KMS-11 (cell line): ENCODE measurements at regions not wholly inside any gene's neighbourhood (a gene's known extent, or its start where the extent isn't known, plus 50 kb on each side); places are given as distances from the start of the nearest gene placed in this dataset.

Experiments
- H2AFZ ChIP-seq: fragments of 200-600 bp; sonication (generic); 2 replicates; pipeline ENCODE4 v1.6.1; 2016; ENCODE audit warnings: antibody characterized with exemption, mixed run types, low read depth
- H3K27ac ChIP-seq: fragments of 200-600 bp; sonication (generic); 2 replicates; pipeline ENCODE4 v1.6.1; 2016; ENCODE audit warnings: mild to moderate bottlenecking, mixed run types
- H3K27me3 ChIP-seq: fragments of 200-600 bp; sonication (generic); 2 replicates; pipeline ENCODE4 v1.6.1; 2017; ENCODE audit warnings: mild to moderate bottlenecking, low read depth, mixed run types, moderate library complexity; ENCODE audit not compliant: insufficient read depth
- H3K36me3 ChIP-seq: fragments of 200-600 bp; sonication (generic); 2 replicates; pipeline ENCODE4 v1.6.1; 2017; ENCODE audit warnings: mild to moderate bottlenecking, mixed run types; ENCODE audit not compliant: insufficient read depth
- H3K4me1 ChIP-seq: fragments of 200-600 bp; sonication (generic); 2 replicates; pipeline ENCODE4 v1.6.1; 2016; ENCODE audit warnings: mild to moderate bottlenecking, low read depth, mixed run types; ENCODE audit not compliant: poor library complexity, severe bottlenecking
- H3K4me2 ChIP-seq: fragments of 200-600 bp; sonication (generic); 2 replicates; pipeline ENCODE4 v1.7.0; 2016; ENCODE audit warnings: mild to moderate bottlenecking, mixed run types
- H3K4me3 ChIP-seq: fragments of 200-600 bp; sonication (generic); IDR thresholded peaks from 2 replicates; pipeline ENCODE4 v1.6.1; 2017; ENCODE audit warnings: low read depth, low read length, mixed read lengths; ENCODE audit not compliant: insufficient read depth
- H3K79me2 ChIP-seq: fragments of 200-600 bp; sonication (generic); 2 replicates; pipeline ENCODE4 v1.6.1; 2016; ENCODE audit warnings: low read depth, mixed run types; ENCODE audit not compliant: insufficient read depth
- H3K9ac ChIP-seq: fragments of 200-600 bp; sonication (generic); 2 replicates; pipeline ENCODE4 v1.6.1; 2016; ENCODE audit warnings: mild to moderate bottlenecking, mixed run types
- H4K20me1 ChIP-seq: fragments of 200-600 bp; sonication (generic); 2 replicates; pipeline ENCODE4 v1.6.1; 2016; ENCODE audit warnings: mild to moderate bottlenecking, mixed run types; ENCODE audit not compliant: insufficient read depth
- CTCF ChIP-seq: fragments of 200-600 bp; sonication (generic); conservative IDR thresholded peaks from 2 replicates; pipeline ENCODE4 v1.6.1; 2017; ENCODE audit warnings: low read depth, mild to moderate bottlenecking, antibody characterized with exemption, low read length, moderate library complexity, mixed read lengths

DNA sequence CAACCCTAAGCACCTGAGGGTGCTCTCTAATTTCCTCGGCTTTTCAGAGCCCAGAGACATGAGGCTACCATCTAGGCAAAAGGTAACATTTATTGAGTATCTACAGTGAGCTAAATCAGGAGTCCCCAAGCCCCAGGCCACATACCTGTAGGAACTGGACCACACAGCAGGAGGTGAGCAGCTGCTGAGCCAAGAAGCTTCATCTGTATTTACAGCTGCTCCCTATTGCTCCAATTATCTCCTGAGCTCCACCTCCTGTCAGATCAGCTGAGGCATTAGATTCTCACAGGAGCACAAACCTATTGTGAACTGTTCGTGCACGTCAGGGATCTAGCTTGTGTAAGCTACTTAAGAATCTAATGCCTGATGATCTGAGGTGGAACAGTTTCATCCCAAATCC is 70.2 kb downstream of the RND3 start:
- H3K4me3 ChIP-seq, result no peak overlapping the region
- H3K79me2 ChIP-seq, result no peaks in the 10 kb centered on the region
- no peak overlapping the region for H3K4me2 ChIP-seq
- H3K9ac ChIP-seq, result no peak overlapping the region
- H3K27me3 ChIP-seq, result no peaks in the 10 kb centered on the region
- no peaks in the 10 kb centered on the region for H3K4me1 ChIP-seq
- no peak overlapping the region for H3K27ac ChIP-seq
- H2AFZ ChIP-seq, result no peak overlapping the region
- H3K36me3 ChIP-seq, result no peaks in the 10 kb centered on the region
- TF ChIP-seq CTCF, result no peak
- no peaks in the 10 kb centered on the region for H4K20me1 ChIP-seq

- no peaks in the 10 kb centered on the region for H3K4me1 ChIP-seq
- H3K4me3 ChIP-seq, result no peak overlapping the region
- H3K4me2 ChIP-seq, result no peak overlapping the region
- H3K27me3 ChIP-seq, result no peaks in the 10 kb centered on the region
- no peak overlapping the region for H3K27ac ChIP-seq
- no peak overlapping the region for H3K9ac ChIP-seq
- H4K20me1 ChIP-seq, result no peaks in the 10 kb centered on the region
- no peak overlapping the region for H2AFZ ChIP-seq
- no peak for TF ChIP-seq CTCF
- H3K79me2 ChIP-seq, result no peaks in the 10 kb centered on the region
- no peaks in the 10 kb centered on the region for H3K36me3 ChIP-seq
Observed at GRCh38 chr2:150415022-150415421, 72.4 kb downstream of the RND3 start.

- Histone ChIP-seq H3K36me3 (no peaks in the 10 kb centered on the region), H3K79me2 (no peaks in the 10 kb centered on the region), H2AFZ (no peak overlapping the region), H3K4me3 (no peak overlapping the region), H4K20me1 (no peaks in the 10 kb centered on the region), H3K4me1 (no peaks in the 10 kb centered on the region), H3K4me2 (no peak overlapping the region), H3K27ac (no peak overlapping the region), H3K9ac (no peak overlapping the region), H3K27me3 (no peaks in the 10 kb centered on the region)
- no peak for TF ChIP-seq CTCF
Observed at GRCh38 chr2:150413910-150414309, 73.6 kb downstream of the RND3 start.

DNA sequence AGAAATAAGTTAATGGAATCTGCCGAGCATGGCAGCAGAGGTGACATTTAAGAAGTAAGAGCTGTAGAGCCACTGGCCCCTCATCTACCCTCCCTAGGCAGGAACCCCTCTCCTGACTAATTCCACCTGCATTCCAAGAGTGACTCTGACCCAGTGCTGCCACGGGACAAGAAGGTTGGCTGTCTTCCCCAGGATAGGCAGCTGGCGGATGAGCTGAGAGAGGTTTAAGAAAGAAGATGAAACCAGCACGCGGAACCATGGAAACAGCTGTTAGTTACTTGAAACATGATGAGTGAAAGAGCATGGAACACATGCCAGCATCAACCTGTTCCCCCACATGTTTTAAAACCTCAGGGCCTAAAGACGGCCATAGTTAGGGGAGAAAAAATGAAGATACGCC is 74.1 kb downstream of the RND3 start:
- Histone ChIP-seq H2AFZ (no peak overlapping the region), H3K27me3 (no peaks in the 10 kb centered on the region), H3K27ac (no peak overlapping the region), H3K4me3 (no peak overlapping the region), H3K4me1 (no peaks in the 10 kb centered on the region), H3K79me2 (no peaks in the 10 kb centered on the region), H3K4me2 (no peak overlapping the region), H3K36me3 (no peaks in the 10 kb centered on the region), H4K20me1 (no peaks in the 10 kb centered on the region), H3K9ac (no peak overlapping the region)
- TF ChIP-seq CTCF, result no peak

- Histone ChIP-seq H3K27me3 (no peaks in the 10 kb centered on the region), H2AFZ (no peak overlapping the region), H3K9ac (no peak overlapping the region), H3K4me2 (no peak overlapping the region), H3K27ac (no peak overlapping the region), H3K79me2 (no peaks in the 10 kb centered on the region), H3K4me1 (peaks cover 5% of the 10 kb centered on the region), H3K4me3 (no peak overlapping the region), H4K20me1 (no peaks in the 10 kb centered on the region), H3K36me3 (no peaks in the 10 kb centered on the region)
- TF ChIP-seq CTCF, result no peak
Observed at GRCh38 chr2:150410809-150411208, 76.7 kb downstream of the RND3 start.
